Fibroblast of the conjunctiva (primary cell): ENCODE measurements at regions not wholly inside any gene's neighbourhood (a gene's known extent, or its start where the extent isn't known, plus 50 kb on each side); places are given as distances from the start of the nearest gene placed in this dataset.

Experiments
- DNase-seq: peaks from one replicate; pipeline ENCODE4 v3.0.0-alpha.2; 2010; ENCODE audit warnings: low read depth

- DNase-seq: peak; percentile 91
Observed at GRCh38 chr18:22467760-22468553, 50.2 kb upstream of the CTAGE1 start.

GRCh38 chr18:22468554-22468891, 50.8 kb upstream of the CTAGE1 start:
- DNase-seq: no peak

GRCh38 chr18:22469061-22469734, 51.5 kb upstream of the CTAGE1 start:
- DNase-seq: no peak

GRCh38 chr18:22469926-22470247, 52.2 kb upstream of the CTAGE1 start:
- DNase-seq: no peak

GRCh38 chr18:22470248-22471235, 52.8 kb upstream of the CTAGE1 start:
- no peak for DNase-seq

- DNase-seq: peak; percentile 3
Observed at GRCh38 chr18:22471546-22472131, 53.9 kb upstream of the CTAGE1 start.

GRCh38 chr18:22473366-22473765, 55.7 kb upstream of the CTAGE1 start:
- no peak for DNase-seq

- no peak for DNase-seq
Observed at GRCh38 chr18:22475426-22476100, 57.8 kb upstream of the CTAGE1 start.

- DNase-seq: no peak
Observed at GRCh38 chr18:22477222-22477621, 59.5 kb upstream of the CTAGE1 start.

- DNase-seq: no peak
Observed at GRCh38 chr18:22482948-22483347, 65.2 kb upstream of the CTAGE1 start.

GRCh38 chr18:22483407-22483806, 65.7 kb upstream of the CTAGE1 start:
- DNase-seq: no peak

GRCh38 chr18:22484471-22484870, 66.8 kb upstream of the CTAGE1 start:
- no peak for DNase-seq

GRCh38 chr18:22485808-22486244, 68.1 kb upstream of the CTAGE1 start:
- DNase-seq: no peak

- DNase-seq: no peak
Observed at GRCh38 chr18:22486667-22487066, 69.0 kb upstream of the CTAGE1 start.

GRCh38 chr18:22488554-22488953, 70.8 kb upstream of the CTAGE1 start:
- no peak for DNase-seq

GRCh38 chr18:22489704-22490103, 72.0 kb upstream of the CTAGE1 start:
- no peak for DNase-seq

- DNase-seq: no peak
Observed at GRCh38 chr18:22490429-22490846, 72.7 kb upstream of the CTAGE1 start.

GRCh38 chr18:22493255-22493654, 75.5 kb upstream of the CTAGE1 start:
- no peak for DNase-seq

GRCh38 chr18:22493940-22494339, 76.2 kb upstream of the CTAGE1 start:
- no peak for DNase-seq

- no peak for DNase-seq
Observed at GRCh38 chr18:22494771-22495170, 77.1 kb upstream of the CTAGE1 start.

- DNase-seq: no peak
Observed at GRCh38 chr18:22499421-22499820, 81.7 kb upstream of the CTAGE1 start.

- peak; percentile 55 for DNase-seq
Observed at GRCh38 chr18:22503803-22504202, 86.1 kb upstream of the CTAGE1 start.
